ENCODE measurements at regions not wholly inside any gene's neighbourhood (a gene's known extent, or its start where the extent isn't known, plus 50 kb on each side); places are given as distances from the start of the nearest gene placed in this dataset.

GRCh38 chr12:124188561-124189405 is 106.1 kb upstream of the RFLNA start:
- 67 to 73% methylated on average over 15 of the region's 15 CpGs for WGBS, 2 donors
- no peaks in the 10 kb centered on the region for H3K36me3 ChIP-seq
- H3K4me3 ChIP-seq: no peak overlapping the region
- no peak overlapping the region for H3K27ac ChIP-seq
- H3K4me1 ChIP-seq: peaks cover 0 to 15% (median 0%) of the 10 kb centered on the region in 4 donors
- no peaks in the 10 kb centered on the region for H3K27me3 ChIP-seq
- H3K9me3 ChIP-seq: peaks cover 0 to 5% (median 0%) of the 10 kb centered on the region in 4 donors
- DNase-seq (ENCODE audit: low spot score in 2 of 2): no peak
- TF ChIP-seq, protein P1, sequence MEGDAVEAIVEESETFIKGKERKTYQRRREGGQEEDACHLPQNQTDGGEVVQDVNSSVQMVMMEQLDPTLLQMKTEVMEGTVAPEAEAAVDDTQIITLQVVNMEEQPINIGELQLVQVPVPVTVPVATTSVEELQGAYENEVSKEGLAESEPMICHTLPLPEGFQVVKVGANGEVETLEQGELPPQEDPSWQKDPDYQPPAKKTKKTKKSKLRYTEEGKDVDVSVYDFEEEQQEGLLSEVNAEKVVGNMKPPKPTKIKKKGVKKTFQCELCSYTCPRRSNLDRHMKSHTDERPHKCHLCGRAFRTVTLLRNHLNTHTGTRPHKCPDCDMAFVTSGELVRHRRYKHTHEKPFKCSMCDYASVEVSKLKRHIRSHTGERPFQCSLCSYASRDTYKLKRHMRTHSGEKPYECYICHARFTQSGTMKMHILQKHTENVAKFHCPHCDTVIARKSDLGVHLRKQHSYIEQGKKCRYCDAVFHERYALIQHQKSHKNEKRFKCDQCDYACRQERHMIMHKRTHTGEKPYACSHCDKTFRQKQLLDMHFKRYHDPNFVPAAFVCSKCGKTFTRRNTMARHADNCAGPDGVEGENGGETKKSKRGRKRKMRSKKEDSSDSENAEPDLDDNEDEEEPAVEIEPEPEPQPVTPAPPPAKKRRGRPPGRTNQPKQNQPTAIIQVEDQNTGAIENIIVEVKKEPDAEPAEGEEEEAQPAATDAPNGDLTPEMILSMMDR (IDR thresholded peaks at IDR 0.05): no peak

- Histone ChIP-seq H3K4me3 (no peak overlapping the region), H3K36me3 (no peaks in the 10 kb centered on the region), H3K27me3 (no peaks in the 10 kb centered on the region), H3K4me1 (peaks cover 0 to 15% (median 0%) of the 10 kb centered on the region in 4 donors), H3K9me3 (peaks cover 0 to 5% (median 0%) of the 10 kb centered on the region in 4 donors), H3K27ac (no peak overlapping the region)
- TF ChIP-seq, protein P1 (IDR thresholded peaks at IDR 0.05): no peak
- TF ChIP-seq EP300 (IDR thresholded peaks at IDR 0.05) (no peak), POLR2A (IDR thresholded peaks at IDR 0.05) (no peak)
- 94 to 95% methylated on average over 13 to 14 of the region's 14 CpGs for WGBS, 2 donors
- DNase-seq (ENCODE audit: low spot score in 2 of 2): no peak
Observed at GRCh38 chr12:124190312-124191023, 104.4 kb upstream of the RFLNA start.

GRCh38 chr12:124191024-124191359 is 103.9 kb upstream of the RFLNA start:
- H3K9me3 ChIP-seq: peaks cover 0 to 5% (median 0%) of the 10 kb centered on the region in 4 donors
- WGBS, 2 donors: 63 to 81% methylated on average over 1 to 3 of the region's 3 CpGs
- no peaks in the 10 kb centered on the region for H3K27me3 ChIP-seq
- H3K4me3 ChIP-seq: no peak overlapping the region
- no peaks in the 10 kb centered on the region for H3K36me3 ChIP-seq
- no peak overlapping the region for H3K27ac ChIP-seq
- peaks cover 0 to 15% (median 0%) of the 10 kb centered on the region in 4 donors for H3K4me1 ChIP-seq
- TF ChIP-seq, protein P1 (IDR thresholded peaks at IDR 0.05): no peak
- TF ChIP-seq EP300 (IDR thresholded peaks at IDR 0.05) (no peak), POLR2A (IDR thresholded peaks at IDR 0.05) (no peak)
- no peak for DNase-seq (ENCODE audit: low spot score in 2 of 2)

GRCh38 chr12:124191966-124192365 is 102.9 kb upstream of the RFLNA start:
- no peaks in the 10 kb centered on the region for H3K36me3 ChIP-seq
- no peak overlapping the region for H3K27ac ChIP-seq
- peaks cover 0 to 15% (median 0%) of the 10 kb centered on the region in 4 donors for H3K4me1 ChIP-seq
- no peaks in the 10 kb centered on the region for H3K27me3 ChIP-seq
- TF ChIP-seq, protein P1 (IDR thresholded peaks at IDR 0.05): no peak
- TF ChIP-seq POLR2A (IDR thresholded peaks at IDR 0.05) (no peak), EP300 (IDR thresholded peaks at IDR 0.05) (no peak)
- peaks cover 0 to 10% (median 0%) of the 10 kb centered on the region in 4 donors for H3K9me3 ChIP-seq
- WGBS, 2 donors: 60 to 66% methylated on average over 12 of the region's 12 CpGs
- H3K4me3 ChIP-seq: no peak overlapping the region
- DNase-seq (ENCODE audit: low spot score in 2 of 2): no peak

Data from tibial nerve (tissue), 4 donors.